Activated CD4-positive, alpha-beta memory T cell treated with anti-CD3 and anti-CD28 coated beads for 36 hours (primary cell): ENCODE measurements at regions not wholly inside any gene's neighbourhood (a gene's known extent, or its start where the extent isn't known, plus 50 kb on each side); places are given as distances from the start of the nearest gene placed in this dataset.

Experiments used
- CTCF ChIA-PET: fragments of 350-600 bp; sonication (Branson Sonifier 250); formaldehyde crosslinking; loops from one replicate; lab custom pipeline; 2021; ENCODE audit warnings: antibody characterized with exemption, inconsistent platforms; lab: Charles Lee
- POLR2A ChIA-PET: fragments of 350-600 bp; sonication (Branson Sonifier 250); formaldehyde crosslinking; loops from one replicate; lab custom pipeline; 2021; ENCODE audit warnings: antibody characterized with exemption; lab: Charles Lee
- DNase-seq: peaks from one replicate; pipeline ENCODE4 v3.0.0-alpha.2; 2020
- H3K27ac Mint-ChIP-seq: one replicate; pipeline ENCODE4 v1.8.0; 2021; ENCODE audit warnings: mixed read lengths
- H3K27me3 Mint-ChIP-seq: one replicate; pipeline ENCODE4 v1.8.0; 2021; ENCODE audit warnings: mixed read lengths
- H3K36me3 Mint-ChIP-seq: one replicate; pipeline ENCODE4 v1.8.0; 2021; ENCODE audit warnings: mixed read lengths
- H3K4me1 Mint-ChIP-seq: one replicate; pipeline ENCODE4 v1.8.0; 2021; ENCODE audit warnings: low read depth, mixed read lengths
- H3K4me3 Mint-ChIP-seq: one replicate; pipeline ENCODE4 v1.8.0; 2021; ENCODE audit warnings: mild to moderate bottlenecking, mixed read lengths
- H3K9me3 Mint-ChIP-seq: one replicate; pipeline ENCODE4 v1.8.0; 2021; ENCODE audit warnings: mixed read lengths
- intact Hi-C: fragments of 100-400 bp; cut with micrococcal nuclease; formaldehyde crosslinking; loops from one replicate; pipeline ENCODE4 v1.15.1; 2023

DNA sequence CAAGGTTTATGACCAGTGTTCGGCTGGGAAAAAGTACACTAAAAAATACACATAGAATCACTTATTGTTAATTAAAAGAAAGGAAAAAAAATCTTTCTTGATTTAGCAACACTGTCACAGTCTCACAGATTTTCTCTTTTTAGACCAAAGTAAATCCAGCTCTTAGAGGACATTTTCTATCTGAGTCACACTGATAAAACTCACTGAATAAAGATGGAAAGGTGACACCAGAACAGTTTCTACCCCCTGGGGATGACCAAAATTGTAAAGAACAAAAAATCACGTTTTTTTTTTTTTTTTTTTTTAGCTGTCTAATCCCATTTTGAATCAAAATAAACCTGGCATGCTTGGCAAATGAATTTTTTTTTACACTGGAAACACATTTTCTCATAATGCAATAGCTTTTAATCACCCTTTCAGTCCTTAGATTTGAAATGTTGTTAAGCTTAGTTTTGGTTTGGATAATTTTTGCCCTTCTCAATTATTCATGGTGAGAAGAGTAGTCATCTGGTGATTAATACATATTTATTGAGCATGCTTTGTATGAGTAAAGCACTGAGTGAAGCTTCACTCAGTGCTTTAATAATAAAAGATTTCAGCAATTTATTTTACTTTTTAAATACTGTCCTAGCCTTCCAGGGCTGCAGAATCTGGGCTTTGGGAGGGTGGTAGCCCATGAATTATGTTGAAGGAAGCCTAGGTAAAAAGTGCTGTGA is 886.3 kb downstream of the SLC4A3 start:
- POLR2A ChIA-PET, result no interaction called here
- DNase-seq, result no peak
- intact Hi-C loops, result no loop called here
- CTCF ChIA-PET, result no interaction called here
- Mint-ChIP-seq H3K27me3 (no peaks in the 10 kb centered on the region), H3K4me1 (no peaks in the 10 kb centered on the region), H3K9me3 (no peaks in the 10 kb centered on the region), H3K36me3 (no peaks in the 10 kb centered on the region), H3K4me3 (no peak overlapping the region), H3K27ac (no peak overlapping the region)

DNA sequence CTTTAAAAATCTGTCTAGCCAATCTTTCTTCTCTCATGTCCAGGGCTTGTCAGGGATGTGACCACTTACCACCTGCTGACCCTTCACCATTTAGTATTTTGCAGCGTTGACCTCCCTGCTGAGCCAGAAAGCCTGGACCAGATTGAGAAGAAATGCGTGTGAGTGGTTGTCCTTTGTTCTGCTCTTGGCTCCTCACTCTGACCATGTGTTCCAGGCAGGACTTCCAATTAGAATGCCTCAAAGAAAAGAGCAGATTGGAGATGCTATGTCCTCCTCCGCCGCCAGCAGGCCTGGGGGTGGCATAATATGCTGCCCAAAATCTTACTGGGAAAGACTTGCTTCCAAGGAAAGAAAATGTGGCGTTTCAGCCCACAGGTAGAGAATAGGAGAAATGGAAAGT is 894.1 kb downstream of the SLC4A3 start:
- DNase-seq, result no peak
- no peaks in the 10 kb centered on the region for H3K36me3 Mint-ChIP-seq
- intact Hi-C loops, result no loop called here
- no peaks in the 10 kb centered on the region for H3K9me3 Mint-ChIP-seq
- no peak overlapping the region for H3K27ac Mint-ChIP-seq
- H3K4me1 Mint-ChIP-seq, result no peaks in the 10 kb centered on the region
- H3K27me3 Mint-ChIP-seq, result peaks cover 1% of the 10 kb centered on the region
- ChIA-PET POLR2A (no interaction called here), CTCF (interaction anchor here (0.9 kb wide), 1 partner anchor 91 kb away, joined by 3 read pairs; no protein-coding TSS in a partner anchor)
- no peak overlapping the region for H3K4me3 Mint-ChIP-seq

DNA sequence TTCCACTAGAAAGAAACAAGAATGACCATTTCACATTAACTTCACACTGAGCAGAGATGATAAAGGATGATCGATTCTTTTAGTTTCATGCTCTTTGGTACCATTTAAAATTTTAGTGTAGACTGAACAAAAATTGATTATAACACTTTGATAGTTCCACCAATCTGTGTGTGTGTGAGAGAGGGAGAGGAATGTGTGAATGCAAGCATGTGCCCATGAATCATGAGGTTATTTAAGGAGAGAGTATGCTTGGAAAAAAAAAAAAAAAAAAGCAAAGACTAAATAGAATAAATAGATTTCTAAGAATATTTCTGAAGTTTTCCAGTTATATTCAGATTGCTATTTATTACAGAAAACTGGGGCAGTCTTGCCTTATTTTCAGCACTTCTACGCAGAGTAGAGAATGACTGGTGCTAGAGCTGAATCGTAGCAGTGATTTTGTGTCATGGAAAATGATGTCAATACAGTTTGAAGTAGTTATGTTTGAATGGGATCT is 900.8 kb downstream of the SLC4A3 start:
- POLR2A ChIA-PET, result no interaction called here
- no peak for DNase-seq
- Mint-ChIP-seq H3K4me1 (no peaks in the 10 kb centered on the region), H3K4me3 (no peak overlapping the region), H3K27me3 (no peaks in the 10 kb centered on the region), H3K9me3 (peaks cover 7% of the 10 kb centered on the region), H3K27ac (no peak overlapping the region), H3K36me3 (no peaks in the 10 kb centered on the region)
- CTCF ChIA-PET, result no interaction called here
- intact Hi-C loops, result no loop called here

DNA sequence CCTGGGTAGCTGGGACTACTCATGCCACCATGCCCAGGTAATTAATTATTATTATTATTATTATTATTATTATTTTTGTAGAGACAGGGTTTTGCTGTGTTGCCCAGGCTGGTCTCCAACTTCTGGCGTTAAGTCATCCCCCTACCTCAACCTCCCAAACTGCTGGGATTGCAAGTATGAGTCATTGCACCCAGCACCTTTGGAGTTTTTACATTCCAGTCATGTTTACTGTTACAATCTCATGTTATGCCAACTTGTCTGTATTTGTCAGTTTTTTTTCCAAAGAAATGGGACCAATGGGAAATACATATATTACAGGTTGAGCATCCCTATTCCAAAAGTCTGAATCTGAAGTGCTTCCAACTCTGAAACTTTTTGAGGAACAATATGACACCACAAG is 903.8 kb downstream of the SLC4A3 start:
- Mint-ChIP-seq H3K27me3 (no peaks in the 10 kb centered on the region), H3K36me3 (no peaks in the 10 kb centered on the region), H3K4me1 (no peaks in the 10 kb centered on the region), H3K4me3 (no peak overlapping the region), H3K27ac (no peak overlapping the region), H3K9me3 (peaks cover 7% of the 10 kb centered on the region)
- CTCF ChIA-PET, result no interaction called here
- POLR2A ChIA-PET, result no interaction called here
- DNase-seq, result no peak
- intact Hi-C loops, result no loop called here

DNA sequence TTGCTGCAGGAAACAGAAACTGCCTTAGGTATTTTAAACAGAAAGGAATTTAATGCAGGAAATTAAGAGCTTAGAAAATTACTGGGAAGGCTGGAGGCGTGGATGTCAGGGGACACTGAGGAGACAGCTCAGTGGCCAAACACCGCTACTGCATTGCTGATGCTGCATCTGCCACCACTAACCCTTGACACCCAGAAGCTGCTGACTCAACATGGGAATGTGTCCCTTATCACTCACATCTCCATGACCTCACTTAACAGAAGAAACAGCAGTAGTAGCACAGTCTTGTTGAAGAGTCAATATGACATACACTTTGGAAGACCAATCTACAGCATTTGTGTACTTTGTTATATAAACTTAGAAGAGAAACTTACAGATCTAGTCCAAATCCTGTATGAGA is 906.1 kb downstream of the SLC4A3 start:
- Mint-ChIP-seq H3K4me1 (no peaks in the 10 kb centered on the region), H3K9me3 (peaks cover 7% of the 10 kb centered on the region), H3K27me3 (no peaks in the 10 kb centered on the region), H3K4me3 (no peak overlapping the region), H3K36me3 (no peaks in the 10 kb centered on the region), H3K27ac (no peak overlapping the region)
- intact Hi-C loops, result no loop called here
- POLR2A ChIA-PET, result no interaction called here
- CTCF ChIA-PET, result no interaction called here
- DNase-seq, result peak; percentile 17

DNA sequence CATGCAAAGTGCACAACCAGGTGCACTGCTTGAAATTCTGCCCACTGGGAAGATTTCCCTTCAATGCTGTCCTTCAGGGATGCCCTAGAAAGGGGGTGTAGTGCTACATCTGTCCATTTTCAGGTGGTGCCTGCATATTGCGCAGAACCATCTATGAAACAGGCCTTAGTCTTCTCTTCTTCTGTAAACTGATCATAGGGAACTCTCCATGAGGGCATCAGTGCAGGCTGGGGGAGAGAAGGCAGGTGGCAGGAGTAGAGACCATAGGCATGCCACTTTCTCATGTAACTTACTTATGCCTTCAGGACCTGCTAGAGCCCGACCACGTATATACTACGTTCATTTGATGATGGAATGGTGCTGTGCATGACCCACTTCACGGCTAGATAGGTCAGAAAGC is 912.1 kb downstream of the SLC4A3 start:
- POLR2A ChIA-PET, result no interaction called here
- Mint-ChIP-seq H3K27ac (no peak overlapping the region), H3K4me1 (no peaks in the 10 kb centered on the region), H3K36me3 (no peaks in the 10 kb centered on the region), H3K27me3 (no peaks in the 10 kb centered on the region), H3K9me3 (no peaks in the 10 kb centered on the region), H3K4me3 (no peak overlapping the region)
- no peak for DNase-seq
- CTCF ChIA-PET, result no interaction called here
- intact Hi-C loops, result no loop called here

DNA sequence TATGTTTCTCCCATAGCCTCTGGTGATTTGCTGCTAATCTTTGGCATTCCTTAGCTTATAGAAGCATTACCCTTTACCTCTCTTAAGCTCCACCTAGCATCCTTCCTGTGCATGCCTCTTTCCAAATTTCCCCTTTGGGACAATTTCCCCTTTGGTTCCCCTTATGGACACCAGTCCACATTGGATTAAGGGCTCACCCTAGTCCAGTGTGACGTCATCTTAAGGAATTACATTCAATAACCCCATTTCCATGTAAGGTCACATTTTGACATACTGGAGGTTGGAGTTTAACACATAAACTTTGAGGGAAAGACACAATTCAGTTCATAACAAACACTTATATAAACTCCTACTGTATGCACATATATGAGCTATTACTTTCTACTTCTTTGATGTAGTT is 916.6 kb downstream of the SLC4A3 start:
- ChIA-PET POLR2A (no interaction called here), CTCF (no interaction called here)
- Mint-ChIP-seq H3K4me3 (no peak overlapping the region), H3K4me1 (no peaks in the 10 kb centered on the region), H3K27me3 (no peaks in the 10 kb centered on the region), H3K9me3 (no peaks in the 10 kb centered on the region), H3K27ac (no peak overlapping the region), H3K36me3 (no peaks in the 10 kb centered on the region)
- intact Hi-C loops, result no loop called here
- no peak for DNase-seq

DNA sequence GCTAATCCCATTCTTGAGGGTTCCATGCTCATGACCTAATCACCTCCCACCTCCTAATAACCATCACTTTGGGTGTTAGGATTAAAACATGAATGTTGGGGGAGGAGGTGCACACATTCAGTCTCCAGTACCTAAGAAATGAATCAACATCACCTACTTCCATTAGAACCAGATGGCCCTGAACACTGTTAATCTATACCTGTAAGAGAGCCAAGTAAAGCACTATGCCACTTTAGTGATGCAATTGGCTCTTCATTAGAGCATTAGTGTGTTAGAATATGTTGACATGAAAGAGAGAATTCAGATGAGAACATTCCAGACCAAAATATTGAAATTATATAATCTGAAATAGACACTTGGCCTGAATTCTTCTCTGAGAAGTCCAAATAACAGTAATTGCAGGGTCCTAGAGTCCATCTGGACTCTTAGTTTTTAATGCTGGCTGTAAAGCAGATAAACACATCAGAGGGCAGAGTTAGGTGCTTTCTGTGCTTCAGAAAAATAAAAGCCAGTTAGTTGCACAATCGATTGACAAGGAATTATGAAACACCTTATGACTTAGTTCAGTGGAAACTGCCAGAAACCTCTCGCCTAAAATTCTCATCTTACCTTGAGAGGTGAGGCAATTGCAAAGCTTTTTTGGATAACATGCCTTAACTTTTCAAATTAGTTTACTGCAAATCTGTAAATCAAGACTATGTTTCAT is 923.7 kb downstream of the SLC4A3 start:
- no peak overlapping the region for H3K27ac Mint-ChIP-seq
- intact Hi-C loops, result no loop called here
- ChIA-PET POLR2A (no interaction called here), CTCF (no interaction called here)
- no peaks in the 10 kb centered on the region for H3K9me3 Mint-ChIP-seq
- no peaks in the 10 kb centered on the region for H3K36me3 Mint-ChIP-seq
- H3K4me1 Mint-ChIP-seq, result no peaks in the 10 kb centered on the region
- H3K4me3 Mint-ChIP-seq, result no peak overlapping the region
- DNase-seq, result no peak
- H3K27me3 Mint-ChIP-seq, result no peaks in the 10 kb centered on the region

DNA sequence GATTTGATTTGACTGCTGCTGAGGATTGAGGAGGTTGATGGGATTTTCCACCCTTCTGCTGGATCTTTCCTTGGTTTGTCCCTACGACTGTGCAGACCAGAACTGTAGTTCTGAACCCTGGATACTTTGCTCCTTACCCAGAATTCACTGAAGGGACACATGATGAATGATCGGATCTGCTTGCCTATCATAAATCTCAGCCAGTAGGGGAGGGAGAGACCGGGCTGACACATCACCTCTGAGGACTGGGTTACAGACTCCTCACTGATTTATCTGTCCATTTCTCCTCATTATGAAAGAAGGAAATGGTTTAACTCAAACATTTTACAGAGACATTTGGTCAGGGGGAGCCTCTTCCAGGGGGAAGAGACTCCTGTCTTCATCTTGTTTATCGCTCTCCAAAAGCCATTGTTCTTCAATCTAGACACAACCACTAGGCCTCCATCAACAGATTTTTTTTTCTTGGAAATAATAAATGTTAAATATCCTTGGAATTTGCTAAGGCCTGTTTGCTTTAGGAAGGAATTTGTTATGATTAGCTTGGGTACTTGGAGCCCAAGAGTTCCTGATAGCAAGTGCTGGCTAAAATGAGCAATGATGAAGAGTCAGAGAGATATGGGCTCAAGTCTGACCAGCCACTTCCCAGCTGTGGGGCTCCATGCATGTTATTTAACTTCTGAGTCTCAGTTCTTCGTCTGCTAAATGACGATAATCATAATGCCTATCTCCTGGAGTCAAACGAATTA is 925.5 kb downstream of the SLC4A3 start:
- no peaks in the 10 kb centered on the region for H3K36me3 Mint-ChIP-seq
- intact Hi-C loops, result no loop called here
- CTCF ChIA-PET, result no interaction called here
- DNase-seq, result no peak
- H3K4me3 Mint-ChIP-seq, result no peak overlapping the region
- H3K27ac Mint-ChIP-seq, result no peak overlapping the region
- H3K9me3 Mint-ChIP-seq, result no peaks in the 10 kb centered on the region
- no peaks in the 10 kb centered on the region for H3K27me3 Mint-ChIP-seq
- H3K4me1 Mint-ChIP-seq, result no peaks in the 10 kb centered on the region
- POLR2A ChIA-PET, result no interaction called here

DNA sequence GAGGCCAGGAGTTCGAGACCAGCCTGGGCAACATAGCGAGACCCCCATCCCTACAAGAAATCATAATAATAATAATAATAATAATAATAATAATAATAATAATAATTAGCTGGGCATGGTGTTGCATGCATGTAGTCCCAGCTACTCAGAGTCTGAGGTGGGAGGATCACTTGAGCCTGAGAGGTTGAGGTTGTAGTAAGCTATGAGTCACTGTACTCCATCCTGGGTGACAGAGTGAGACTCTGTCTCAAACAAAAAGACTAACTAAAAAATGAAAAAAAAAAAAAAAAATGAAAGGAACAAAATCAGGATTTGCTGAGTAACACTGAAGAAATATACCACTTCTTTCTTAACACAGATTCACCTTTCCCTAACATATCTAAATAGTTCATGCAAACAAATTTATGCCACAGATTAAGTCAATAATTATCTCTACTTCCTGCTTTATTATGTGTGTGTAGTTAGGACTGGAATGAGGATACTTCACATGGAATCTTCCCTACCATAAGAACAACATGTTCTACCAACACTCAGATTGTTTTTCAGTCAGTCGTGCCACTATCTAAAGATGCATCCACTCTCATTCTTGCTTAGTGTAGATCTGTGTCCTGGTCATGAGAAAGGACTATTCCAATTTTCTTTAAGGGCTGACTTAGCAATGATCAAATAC is 928.7 kb downstream of the SLC4A3 start:
- Mint-ChIP-seq H3K27ac (no peak overlapping the region), H3K4me3 (no peak overlapping the region), H3K4me1 (no peaks in the 10 kb centered on the region), H3K27me3 (no peaks in the 10 kb centered on the region), H3K36me3 (no peaks in the 10 kb centered on the region), H3K9me3 (no peaks in the 10 kb centered on the region)
- no peak for DNase-seq
- CTCF ChIA-PET, result no interaction called here
- POLR2A ChIA-PET, result no interaction called here
- intact Hi-C loops, result no loop called here

DNA sequence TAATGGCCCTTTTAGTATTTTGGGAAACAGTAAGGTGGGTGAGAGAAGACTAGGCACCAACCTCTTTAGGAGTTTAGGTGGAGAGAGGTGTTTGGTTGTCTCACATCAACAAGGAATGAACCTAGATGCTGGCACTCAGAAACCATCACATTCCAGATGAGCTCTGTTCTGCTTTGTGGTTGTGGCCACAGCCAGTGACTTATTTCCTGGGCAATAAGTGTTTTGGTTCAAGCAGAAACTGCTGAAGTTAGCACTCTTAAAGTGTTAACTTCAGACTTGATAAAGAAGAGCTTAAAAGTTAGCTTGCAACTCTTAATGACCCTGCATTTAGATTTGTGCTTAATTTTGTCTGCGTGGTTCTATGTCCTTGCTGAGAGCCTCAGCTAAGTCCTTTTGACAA is 929.2 kb downstream of the SLC4A3 start:
- ChIA-PET CTCF (no interaction called here), POLR2A (no interaction called here)
- intact Hi-C loops, result no loop called here
- H3K9me3 Mint-ChIP-seq, result no peaks in the 10 kb centered on the region
- no peak for DNase-seq
- H3K27ac Mint-ChIP-seq, result no peak overlapping the region
- H3K4me1 Mint-ChIP-seq, result no peaks in the 10 kb centered on the region
- no peak overlapping the region for H3K4me3 Mint-ChIP-seq
- no peaks in the 10 kb centered on the region for H3K27me3 Mint-ChIP-seq
- H3K36me3 Mint-ChIP-seq, result no peaks in the 10 kb centered on the region

DNA sequence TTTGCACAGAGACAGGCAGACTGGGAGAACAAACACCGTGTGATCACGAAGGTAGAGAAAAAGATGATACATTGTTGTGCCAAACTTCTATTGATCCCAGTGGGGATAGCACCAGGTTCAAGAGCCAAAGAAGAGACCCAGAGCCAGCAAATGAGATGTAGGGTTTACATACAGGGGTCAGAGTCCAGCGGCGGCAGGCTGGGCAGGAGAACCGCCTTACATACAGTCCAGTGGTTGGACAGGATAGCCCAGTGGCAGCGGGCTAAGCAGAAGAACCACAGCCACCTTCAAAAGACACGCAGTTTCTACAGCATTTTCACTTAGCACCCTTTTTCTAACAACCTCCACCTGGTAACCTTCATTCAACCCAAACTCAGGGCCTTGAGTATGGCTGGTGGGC is 932.8 kb downstream of the SLC4A3 start:
- H3K9me3 Mint-ChIP-seq, result no peaks in the 10 kb centered on the region
- ChIA-PET POLR2A (no interaction called here), CTCF (no interaction called here)
- H3K27me3 Mint-ChIP-seq, result no peaks in the 10 kb centered on the region
- no peak for DNase-seq
- intact Hi-C loops, result no loop called here
- H3K4me3 Mint-ChIP-seq, result no peak overlapping the region
- no peak overlapping the region for H3K27ac Mint-ChIP-seq
- no peaks in the 10 kb centered on the region for H3K4me1 Mint-ChIP-seq
- H3K36me3 Mint-ChIP-seq, result no peaks in the 10 kb centered on the region
